RWPE2 (cell line): ENCODE measurements at regions not wholly inside any gene's neighbourhood (a gene's known extent, or its start where the extent isn't known, plus 50 kb on each side); places are given as distances from the start of the nearest gene placed in this dataset.

Experiments used
- ATAC-seq: fragments of 200-7000 bp; cut with Tn5 transposase; 3 replicates; pipeline ENCODE4 v1.9.1; 2021; ENCODE audit warnings: low read depth
- DNase-seq: peaks from one replicate; pipeline ENCODE4 v3.0.0-alpha.2; 2020; ENCODE audit warnings: low spot score
- H3K27ac ChIP-seq: fragments of 450-650 bp; 2 replicates; pipeline ENCODE4 v1.5.1; 2017; ENCODE audit warnings: mild to moderate bottlenecking; ENCODE audit not compliant: poor library complexity, severe bottlenecking
- H3K27me3 ChIP-seq: fragments of 250-450 bp; sonication (Bioruptor Pico); 2 replicates; pipeline ENCODE4 v1.5.1; 2021; ENCODE audit warnings: mild to moderate bottlenecking, moderate library complexity; ENCODE audit not compliant: insufficient read depth, poor library complexity, severe bottlenecking
- H3K36me3 ChIP-seq: fragments of 250-450 bp; sonication (Bioruptor Pico); 2 replicates; pipeline ENCODE4 v1.5.1; 2020; ENCODE audit warnings: low read depth, mild to moderate bottlenecking, moderate library complexity
- H3K4me1 ChIP-seq: fragments of 250-450 bp; sonication (Bioruptor Pico); 2 replicates; pipeline ENCODE4 v1.5.1; 2021; ENCODE audit warnings: mild to moderate bottlenecking, moderate library complexity; ENCODE audit not compliant: insufficient read depth, poor library complexity, severe bottlenecking
- H3K4me3 ChIP-seq: fragments of 250-450 bp; sonication (Bioruptor Pico); 2 replicates; pipeline ENCODE4 v1.5.1; 2021; ENCODE audit warnings: mild to moderate bottlenecking, moderate library complexity; ENCODE audit not compliant: severe bottlenecking
- H3K9me3 ChIP-seq: fragments of 250-450 bp; sonication (Bioruptor Pico); 2 replicates; pipeline ENCODE4 v1.5.1; 2021; ENCODE audit warnings: mild to moderate bottlenecking, moderate library complexity; ENCODE audit not compliant: severe bottlenecking
- TF ChIP-seq, protein P1 (sequence below): fragments of 450-650 bp; IDR thresholded peaks from one replicate; pipeline ENCODE4 v1.5.1; 2017; ENCODE audit warnings: mild to moderate bottlenecking, moderate library complexity; ENCODE audit not compliant: poor library complexity, severe bottlenecking

DNA sequence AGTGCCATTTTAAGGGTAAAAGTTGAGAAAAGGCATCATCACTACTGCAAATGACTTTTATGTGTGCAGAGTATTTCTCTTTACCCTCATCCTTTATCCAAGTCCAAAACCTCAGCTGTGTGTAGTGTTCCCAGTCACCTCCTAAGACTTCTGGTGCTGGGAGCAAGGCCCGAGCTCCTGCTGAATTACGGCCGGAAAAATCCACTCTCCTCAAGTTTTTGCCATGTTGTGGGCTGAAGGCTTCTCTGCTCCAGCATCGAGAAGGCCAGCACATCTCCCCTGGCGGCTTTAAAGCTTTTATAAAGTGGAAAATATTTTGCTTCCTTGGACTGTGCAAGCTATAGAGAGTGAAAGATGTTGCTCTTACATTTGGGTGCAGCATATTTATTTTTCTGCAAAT lies 153.2 kb upstream of the THBS2 start:
- DNase-seq (no peak), ATAC-seq (no peak)
- Histone ChIP-seq H3K9me3 (peaks cover 4% of the 10 kb centered on the region), H3K27me3 (no peaks in the 10 kb centered on the region), H3K27ac (no peak overlapping the region), H3K4me3 (no peak overlapping the region), H3K36me3 (no peaks in the 10 kb centered on the region), H3K4me1 (no peaks in the 10 kb centered on the region)
- TF ChIP-seq, protein P1, sequence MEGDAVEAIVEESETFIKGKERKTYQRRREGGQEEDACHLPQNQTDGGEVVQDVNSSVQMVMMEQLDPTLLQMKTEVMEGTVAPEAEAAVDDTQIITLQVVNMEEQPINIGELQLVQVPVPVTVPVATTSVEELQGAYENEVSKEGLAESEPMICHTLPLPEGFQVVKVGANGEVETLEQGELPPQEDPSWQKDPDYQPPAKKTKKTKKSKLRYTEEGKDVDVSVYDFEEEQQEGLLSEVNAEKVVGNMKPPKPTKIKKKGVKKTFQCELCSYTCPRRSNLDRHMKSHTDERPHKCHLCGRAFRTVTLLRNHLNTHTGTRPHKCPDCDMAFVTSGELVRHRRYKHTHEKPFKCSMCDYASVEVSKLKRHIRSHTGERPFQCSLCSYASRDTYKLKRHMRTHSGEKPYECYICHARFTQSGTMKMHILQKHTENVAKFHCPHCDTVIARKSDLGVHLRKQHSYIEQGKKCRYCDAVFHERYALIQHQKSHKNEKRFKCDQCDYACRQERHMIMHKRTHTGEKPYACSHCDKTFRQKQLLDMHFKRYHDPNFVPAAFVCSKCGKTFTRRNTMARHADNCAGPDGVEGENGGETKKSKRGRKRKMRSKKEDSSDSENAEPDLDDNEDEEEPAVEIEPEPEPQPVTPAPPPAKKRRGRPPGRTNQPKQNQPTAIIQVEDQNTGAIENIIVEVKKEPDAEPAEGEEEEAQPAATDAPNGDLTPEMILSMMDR: no peak

DNA sequence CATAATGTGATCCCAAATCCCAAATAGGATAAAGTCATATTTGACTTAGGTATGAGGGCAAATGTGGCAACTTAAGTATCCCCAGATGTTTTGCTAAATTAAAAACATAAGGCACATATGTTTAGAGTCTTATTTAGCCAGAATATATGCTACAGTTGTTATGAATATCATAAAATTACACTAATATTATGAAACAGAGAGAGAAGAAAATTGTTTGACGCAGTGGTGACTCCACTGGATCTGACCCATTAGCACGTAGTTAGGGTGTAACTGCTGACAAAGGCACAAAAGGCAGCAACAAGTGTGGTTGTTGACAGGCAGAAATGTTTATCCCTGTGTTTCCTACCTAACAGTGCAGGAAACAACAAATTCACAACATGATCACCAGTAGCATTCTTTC lies 152.4 kb upstream of the THBS2 start:
- DNase-seq (no peak), ATAC-seq (no peak)
- H3K4me3 ChIP-seq: no peak overlapping the region
- peaks cover 4% of the 10 kb centered on the region for H3K9me3 ChIP-seq
- TF ChIP-seq, protein P1: no peak
- no peak overlapping the region for H3K27ac ChIP-seq
- no peaks in the 10 kb centered on the region for H3K36me3 ChIP-seq
- H3K27me3 ChIP-seq: no peaks in the 10 kb centered on the region
- H3K4me1 ChIP-seq: no peaks in the 10 kb centered on the region

DNA sequence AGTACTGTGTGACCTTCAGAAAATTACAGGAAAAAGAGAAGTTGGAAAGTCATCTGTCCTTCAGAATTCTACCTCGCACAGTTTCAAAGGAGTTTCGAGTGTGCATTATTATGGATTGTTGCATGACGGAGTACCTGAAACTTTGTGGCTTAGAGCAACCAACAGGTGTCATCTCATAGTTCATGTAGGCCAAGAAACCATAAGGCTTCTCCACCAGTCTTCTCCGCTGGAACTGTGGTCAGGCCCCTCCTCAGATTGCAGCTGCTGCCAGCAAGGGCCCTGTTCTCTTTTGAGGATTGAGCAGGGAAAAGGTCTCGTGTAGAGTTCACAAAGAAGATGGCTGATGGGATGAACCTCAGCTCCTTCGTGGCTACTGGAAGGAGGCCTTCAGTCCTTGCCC lies 151.2 kb upstream of the THBS2 start:
- no peaks in the 10 kb centered on the region for H3K36me3 ChIP-seq
- ATAC-seq: no peak
- H3K9me3 ChIP-seq: peaks cover 2% of the 10 kb centered on the region
- no peaks in the 10 kb centered on the region for H3K27me3 ChIP-seq
- TF ChIP-seq, protein P1: no peak
- no peak for DNase-seq
- H3K27ac ChIP-seq: no peak overlapping the region
- no peaks in the 10 kb centered on the region for H3K4me1 ChIP-seq
- no peak overlapping the region for H3K4me3 ChIP-seq

DNA sequence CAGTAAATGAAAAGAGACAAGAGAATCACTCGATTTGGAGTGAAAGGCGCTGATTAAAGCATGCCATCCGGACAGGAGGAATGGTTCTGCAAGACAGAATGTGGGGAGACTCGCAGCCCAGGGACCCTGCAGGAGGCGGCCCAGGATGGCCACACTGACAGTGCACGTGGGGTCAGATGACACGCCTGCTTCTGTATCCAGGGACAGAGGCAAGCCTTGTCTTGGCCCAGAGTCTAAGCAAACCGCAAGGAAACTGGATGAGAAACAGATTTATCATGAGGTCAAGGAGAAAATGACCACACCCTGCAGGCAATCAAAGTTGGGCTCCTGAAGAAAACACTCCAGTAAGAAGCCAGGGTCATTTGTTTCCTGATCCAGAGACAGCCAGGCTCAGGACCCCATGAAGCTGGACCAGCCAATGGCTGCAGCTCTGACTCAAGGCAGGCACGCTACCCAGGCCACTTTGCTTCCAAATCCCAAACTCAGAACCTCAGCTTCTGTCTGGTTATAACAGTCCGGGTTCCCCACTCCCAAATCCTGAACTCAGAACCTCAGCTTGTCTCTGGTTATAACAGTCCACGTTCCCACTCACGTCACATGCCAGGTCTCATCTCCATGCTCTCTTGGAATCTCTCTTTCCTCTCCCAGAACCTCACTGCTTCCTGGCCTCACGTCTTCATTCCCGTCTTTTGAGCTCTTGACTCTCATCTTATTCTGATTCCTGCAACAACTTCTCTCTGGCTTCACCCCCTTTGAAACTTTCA lies 144.9 kb upstream of the THBS2 start:
- Histone ChIP-seq H3K4me1 (no peaks in the 10 kb centered on the region), H3K27me3 (no peaks in the 10 kb centered on the region), H3K9me3 (peaks cover 2% of the 10 kb centered on the region), H3K27ac (no peak overlapping the region), H3K4me3 (no peak overlapping the region), H3K36me3 (no peaks in the 10 kb centered on the region)
- ATAC-seq (no peak), DNase-seq (no peak)
- TF ChIP-seq, protein P1: no peak

DNA sequence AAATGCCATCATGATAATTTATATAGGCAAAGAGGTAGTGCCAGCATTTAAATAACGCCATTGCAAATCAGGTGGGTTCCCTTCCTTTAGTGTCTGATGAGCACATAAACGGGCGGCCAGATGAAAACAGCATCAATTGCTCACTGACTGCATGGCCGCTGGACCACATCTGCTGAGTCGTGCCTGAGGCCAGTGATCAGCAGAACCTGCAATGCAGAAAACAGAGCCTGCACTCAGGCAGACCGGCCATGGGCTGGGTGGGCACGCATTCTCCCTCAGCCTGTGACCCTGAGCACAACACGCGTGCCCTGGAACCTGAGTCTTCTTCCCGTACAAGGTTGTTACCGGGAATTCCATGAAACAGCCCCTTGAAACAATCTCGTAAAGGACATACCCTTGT lies 144.0 kb upstream of the THBS2 start:
- H3K27ac ChIP-seq: no peak overlapping the region
- H3K36me3 ChIP-seq: no peaks in the 10 kb centered on the region
- ATAC-seq: no peak
- H3K4me1 ChIP-seq: no peaks in the 10 kb centered on the region
- H3K9me3 ChIP-seq: peaks cover 2% of the 10 kb centered on the region
- no peak overlapping the region for H3K4me3 ChIP-seq
- no peak for DNase-seq
- no peaks in the 10 kb centered on the region for H3K27me3 ChIP-seq
- TF ChIP-seq, protein P1: no peak
